Esophagus squamous epithelium (tissue), 5 donors: ENCODE measurements at regions not wholly inside any gene's neighbourhood (a gene's known extent, or its start where the extent isn't known, plus 50 kb on each side); places are given as distances from the start of the nearest gene placed in this dataset.

Source experiments
- DNase-seq: peaks from one replicate; lab custom pipeline; 2025; lab: John Stamatoyannopoulos, UW
- H3K27ac ChIP-seq, 4 donors: fragments of 200-600 bp; sonication (generic); one replicate each; pipeline ENCODE4 v1.5.1; 2016 to 2019; ENCODE audit warnings: mild to moderate bottlenecking in 1 of 4
- H3K27me3 ChIP-seq, 4 donors: fragments of 200-600 bp; sonication (generic); 1 replicate in 3 of 4; 2 replicates in 1 of 4; pipeline versions ENCODE4 v1.5.1 to v1.6.0; 2017 to 2021; ENCODE audit warnings: antibody characterized with exemption in 1 of 4
- H3K36me3 ChIP-seq, 3 donors: fragments of 200-600 bp; sonication (generic); one replicate each; pipeline ENCODE4 v1.5.1; 2016 to 2019
- H3K4me1 ChIP-seq, 3 donors: fragments of 200-600 bp; sonication (generic); one replicate each; pipeline ENCODE4 v1.5.1; 2017 to 2019
- H3K4me3 ChIP-seq, 4 donors: fragments of 200-600 bp; sonication (generic); 1 replicate in 3 of 4; 2 replicates in 1 of 4; pipeline ENCODE4 v1.5.1; 2016 to 2019; ENCODE audit warnings: mild to moderate bottlenecking in 2 of 4, moderate library complexity in 1 of 4
- H3K9me3 ChIP-seq, 3 donors: fragments of 200-600 bp; sonication (generic); one replicate each; pipeline ENCODE4 v1.5.1; 2016 to 2019
- POLR2A ChIP-seq, 4 donors: fragments of 450-650 bp; IDR thresholded peaks; one replicate each; pipeline ENCODE4 v1.6.1; 2017; ENCODE audit warnings: antibody characterized with exemption in 4 of 4, mild to moderate bottlenecking in 4 of 4, moderate library complexity in 3 of 4
- WGBS, 2 donors: methylation state at CpG; one replicate each; pipeline ENCODE4 v1.1.5; 2018; 5-methylcytosine and 5-hydroxymethylcytosine counted together
- intact Hi-C: fragments of 100-400 bp; cut with DNase I; formaldehyde crosslinking; loops from one replicate; pipeline ENCODE4 v1.15.0; 2022
- TF ChIP-seq, protein P1 (sequence below), 6 experiments: fragments of 450-650 bp in 4 of 6; fragments of 200-600 bp in 2 of 6; sonication (generic) in 2 of 6; IDR thresholded peaks; one replicate each; pipeline ENCODE4 v1.5.1; 2016 to 2019; ENCODE audit warnings: antibody characterized with exemption in 6 of 6, mild to moderate bottlenecking in 4 of 6, moderate library complexity in 4 of 6
- donor health status: DM: yes; HTN: yes; CAD: no.

DNA sequence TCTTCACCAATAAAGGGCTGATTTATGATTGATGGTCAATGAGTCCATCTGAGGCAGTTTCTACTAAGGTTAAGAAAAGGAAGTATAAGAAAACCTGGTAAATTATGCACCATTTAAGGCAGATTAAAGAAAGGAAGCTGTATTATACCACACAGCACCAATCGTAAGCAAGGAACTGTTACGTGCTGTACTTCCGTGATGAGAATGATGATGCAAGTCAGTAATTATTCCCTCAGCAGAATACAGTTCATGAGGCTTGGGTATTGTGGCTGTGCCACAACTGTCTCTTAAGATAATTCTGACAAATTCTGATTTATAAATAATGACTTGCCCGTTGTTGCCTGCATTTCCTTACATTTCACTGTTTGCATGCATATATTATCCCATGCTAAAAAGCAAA is 699.0 kb downstream of the HDGFL1 start:
- H3K9me3 ChIP-seq = no peaks in the 10 kb centered on the region
- TF ChIP-seq POLR2A (IDR thresholded peaks at IDR 0.05) = no peak
- TF ChIP-seq, protein P1, sequence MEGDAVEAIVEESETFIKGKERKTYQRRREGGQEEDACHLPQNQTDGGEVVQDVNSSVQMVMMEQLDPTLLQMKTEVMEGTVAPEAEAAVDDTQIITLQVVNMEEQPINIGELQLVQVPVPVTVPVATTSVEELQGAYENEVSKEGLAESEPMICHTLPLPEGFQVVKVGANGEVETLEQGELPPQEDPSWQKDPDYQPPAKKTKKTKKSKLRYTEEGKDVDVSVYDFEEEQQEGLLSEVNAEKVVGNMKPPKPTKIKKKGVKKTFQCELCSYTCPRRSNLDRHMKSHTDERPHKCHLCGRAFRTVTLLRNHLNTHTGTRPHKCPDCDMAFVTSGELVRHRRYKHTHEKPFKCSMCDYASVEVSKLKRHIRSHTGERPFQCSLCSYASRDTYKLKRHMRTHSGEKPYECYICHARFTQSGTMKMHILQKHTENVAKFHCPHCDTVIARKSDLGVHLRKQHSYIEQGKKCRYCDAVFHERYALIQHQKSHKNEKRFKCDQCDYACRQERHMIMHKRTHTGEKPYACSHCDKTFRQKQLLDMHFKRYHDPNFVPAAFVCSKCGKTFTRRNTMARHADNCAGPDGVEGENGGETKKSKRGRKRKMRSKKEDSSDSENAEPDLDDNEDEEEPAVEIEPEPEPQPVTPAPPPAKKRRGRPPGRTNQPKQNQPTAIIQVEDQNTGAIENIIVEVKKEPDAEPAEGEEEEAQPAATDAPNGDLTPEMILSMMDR (IDR thresholded peaks at IDR 0.05) = no peak
- no peak for DNase-seq
- H3K27ac ChIP-seq = no peak overlapping the region
- no peaks in the 10 kb centered on the region for H3K36me3 ChIP-seq
- WGBS, 2 donors = 75 to 78% methylated on average over 4 of the region's 4 CpGs
- H3K4me1 ChIP-seq = no peaks in the 10 kb centered on the region
- intact Hi-C loops = no loop called here
- H3K27me3 ChIP-seq = no peaks in the 10 kb centered on the region
- no peak overlapping the region for H3K4me3 ChIP-seq

GRCh38 chr6:23269436-23269835 is 700.1 kb downstream of the HDGFL1 start:
- DNase-seq = no peak
- Histone ChIP-seq H3K4me1 (no peaks in the 10 kb centered on the region), H3K27ac (no peak overlapping the region), H3K27me3 (no peaks in the 10 kb centered on the region), H3K36me3 (no peaks in the 10 kb centered on the region), H3K9me3 (no peaks in the 10 kb centered on the region), H3K4me3 (no peak overlapping the region)
- 64 to 66% methylated on average over 3 of the region's 3 CpGs for WGBS, 2 donors
- intact Hi-C loops = no loop called here
- TF ChIP-seq, protein P1 (IDR thresholded peaks at IDR 0.05) = no peak
- no peak for TF ChIP-seq POLR2A (IDR thresholded peaks at IDR 0.05)

GRCh38 chr6:23272536-23272935 is 703.2 kb downstream of the HDGFL1 start:
- Histone ChIP-seq H3K4me1 (no peaks in the 10 kb centered on the region), H3K27me3 (no peaks in the 10 kb centered on the region), H3K4me3 (no peak overlapping the region), H3K9me3 (no peaks in the 10 kb centered on the region), H3K36me3 (no peaks in the 10 kb centered on the region), H3K27ac (no peak overlapping the region)
- no peak for DNase-seq
- intact Hi-C loops = no loop called here
- TF ChIP-seq, protein P1 (IDR thresholded peaks at IDR 0.05) = no peak
- TF ChIP-seq POLR2A (IDR thresholded peaks at IDR 0.05) = no peak

DNA sequence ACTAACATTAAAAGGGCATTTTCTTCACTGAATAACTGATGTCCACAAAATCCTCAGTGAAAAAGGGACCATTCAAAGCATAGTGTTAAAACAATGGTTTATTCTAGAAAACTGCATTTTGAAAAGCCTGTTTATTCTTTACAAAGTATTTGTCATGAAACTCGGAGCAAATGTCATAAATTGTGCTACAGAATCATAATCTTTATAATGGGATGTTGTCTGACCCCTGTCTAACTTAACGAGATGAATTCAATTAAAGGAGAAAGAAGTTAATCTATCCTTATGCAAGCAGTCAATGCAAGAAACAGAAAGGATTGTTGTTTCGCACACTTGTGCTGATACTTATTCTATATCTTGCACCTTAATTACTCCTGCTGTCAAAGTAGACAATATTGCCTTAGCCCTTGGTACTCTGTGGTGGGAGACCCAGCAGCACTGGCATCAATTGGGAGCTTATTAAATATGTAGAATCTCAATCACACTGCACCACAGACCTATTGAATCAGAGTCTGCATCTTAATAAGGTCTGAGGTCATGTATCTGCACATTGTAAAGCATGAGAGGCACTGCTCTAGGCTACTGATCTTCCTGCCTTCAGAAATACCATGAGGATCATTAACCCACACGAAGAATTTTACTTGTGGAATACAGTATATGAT is 708.3 kb downstream of the HDGFL1 start:
- H3K36me3 ChIP-seq = no peaks in the 10 kb centered on the region
- 72 to 79% methylated on average over 4 of the region's 4 CpGs for WGBS, 2 donors
- no peaks in the 10 kb centered on the region for H3K9me3 ChIP-seq
- no peaks in the 10 kb centered on the region for H3K27me3 ChIP-seq
- H3K27ac ChIP-seq = no peak overlapping the region
- TF ChIP-seq POLR2A (IDR thresholded peaks at IDR 0.05) = no peak
- TF ChIP-seq, protein P1 (IDR thresholded peaks at IDR 0.05) = no peak
- no peaks in the 10 kb centered on the region for H3K4me1 ChIP-seq
- no peak overlapping the region for H3K4me3 ChIP-seq
- DNase-seq = no peak
- intact Hi-C loops = no loop called here

DNA sequence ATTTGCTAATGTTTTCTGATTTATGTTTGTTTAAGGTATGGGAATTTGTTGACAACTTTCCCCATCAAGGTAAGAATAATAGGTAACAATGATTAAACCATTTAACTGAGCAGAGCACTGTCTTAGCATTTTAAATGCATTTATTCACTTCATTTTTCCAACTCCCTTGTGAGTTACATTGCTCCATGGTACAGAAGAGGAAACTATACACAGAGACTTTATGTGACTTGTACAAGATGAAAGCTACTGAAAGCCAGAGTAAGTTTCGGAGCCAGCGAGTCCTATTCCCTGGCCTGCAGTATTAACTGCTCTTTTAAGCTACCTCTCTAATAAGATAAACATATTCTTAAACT is 708.8 kb downstream of the HDGFL1 start:
- Histone ChIP-seq H3K27ac (no peak overlapping the region), H3K9me3 (no peaks in the 10 kb centered on the region), H3K4me3 (no peak overlapping the region), H3K36me3 (no peaks in the 10 kb centered on the region), H3K27me3 (no peaks in the 10 kb centered on the region), H3K4me1 (no peaks in the 10 kb centered on the region)
- intact Hi-C loops = no loop called here
- 96% methylated on average over 2 of the region's 2 CpGs for WGBS, 2 donors
- no peak for TF ChIP-seq POLR2A (IDR thresholded peaks at IDR 0.05)
- TF ChIP-seq, protein P1 (IDR thresholded peaks at IDR 0.05) = no peak
- DNase-seq = no peak
